GM12878 (cell line): ENCODE measurements at regions not wholly inside any gene's neighbourhood (a gene's known extent, or its start where the extent isn't known, plus 50 kb on each side); places are given as distances from the start of the nearest gene placed in this dataset.

Experiments
- ATAC-seq: fragments of 200-7000 bp; cut with Tn5 transposase; 3 replicates; pipeline ENCODE4 v1.9.1; 2020; ENCODE audit warnings: mild to moderate bottlenecking, moderate library complexity
- BruUV-seq: library from RNA; stranded (reverse); fragments of 400-500 nt; replicated peaks from 2 replicates; lab custom pipeline; 2021; lab: Mats Ljungman, UMichigan
- CTCF ChIA-PET: fragments of 300-600 bp; sonication (Branson Sonifier 250); formaldehyde crosslinking; extraction: SDS; loops from one replicate; lab custom pipeline; 2021; ENCODE audit warnings: inconsistent platforms; lab: Yijun Ruan, JAX
- POLR2A ChIA-PET: fragments of 350-600 bp; formaldehyde crosslinking; extraction: SDS; loops from one replicate; lab custom pipeline; 2021; ENCODE audit warnings: inconsistent platforms; lab: Charles Lee
- RAD21 ChIA-PET: fragments of 300-600 bp; sonication (Branson Sonifier 250); formaldehyde crosslinking; loops from one replicate; lab custom pipeline; 2023; ENCODE audit warnings: antibody characterized with exemption; ENCODE audit not compliant: unreplicated experiment; lab: Charles Lee
- SMC1A ChIA-PET: fragments of 300-600 bp; sonication (Branson Sonifier 250); formaldehyde crosslinking; loops from one replicate; lab custom pipeline; 2023; ENCODE audit not compliant: unreplicated experiment, uncharacterized antibody; lab: Charles Lee
- DNase-seq: peaks from one replicate; pipeline ENCODE4 v3.0.0-alpha.2; 2011; ENCODE audit warnings: low read depth, low spot score
- FAIRE-seq: peaks from 3 replicates; lab custom pipeline; 2011; peaks lifted over from hg19 to GRCh38; lab: Jason Lieb, UNC
- H2AFZ ChIP-seq: 2 replicates; pipeline ENCODE4 v1.6.0; 2011; ENCODE audit warnings: low read depth, low read length, control low read depth; ENCODE audit not compliant: control insufficient read depth
- H3K27ac ChIP-seq: 2 replicates; pipeline ENCODE4 v1.5.1; 2011; ENCODE audit warnings: control low read depth; ENCODE audit not compliant: control insufficient read depth, insufficient read depth
- H3K27me3 ChIP-seq, 2 experiments: replicated peaks in 1 of 2; 2 replicates each; pipeline versions ENCODE4 v1.6.0 to v1.6.1; 2011; ENCODE audit warnings: low read length in 1 of 2; ENCODE audit not compliant: control insufficient read depth in 2 of 2, insufficient read depth in 2 of 2
- H3K36me3 ChIP-seq, 2 experiments: 2 replicates each; pipeline ENCODE4 v1.5.1; 2011; ENCODE audit warnings: low read length in 1 of 2; ENCODE audit not compliant: control insufficient read depth in 2 of 2, insufficient read depth in 2 of 2
- H3K4me1 ChIP-seq: 2 replicates; pipeline ENCODE4 v1.6.1; 2011; ENCODE audit warnings: mild to moderate bottlenecking, low read length, moderate library complexity, mixed read lengths; ENCODE audit not compliant: control insufficient read depth, insufficient read depth
- H3K4me2 ChIP-seq: 2 replicates; pipeline ENCODE4 v1.6.0; 2011; ENCODE audit warnings: control low read depth; ENCODE audit not compliant: control insufficient read depth, insufficient read depth
- H3K4me3 ChIP-seq: fragments of 200-600 bp; sonication (generic); 2 replicates; pipeline ENCODE4 v1.5.1; 2016
- H3K79me2 ChIP-seq: 2 replicates; pipeline ENCODE4 v1.6.0; 2011; ENCODE audit warnings: low read length; ENCODE audit not compliant: control insufficient read depth, insufficient read depth
- H3K9ac ChIP-seq: 2 replicates; pipeline ENCODE4 v1.8.0; 2011; ENCODE audit warnings: low read length, control low read depth, mixed read lengths; ENCODE audit not compliant: control insufficient read depth, insufficient read depth
- H3K9me3 ChIP-seq: replicated peaks from 3 replicates; pipeline ENCODE4 v1.5.1; 2011; ENCODE audit warnings: mild to moderate bottlenecking, low read length; ENCODE audit not compliant: control insufficient read depth, insufficient read depth
- H4K20me1 ChIP-seq: 2 replicates; pipeline ENCODE4 v1.6.0; 2011; ENCODE audit not compliant: control insufficient read depth, insufficient read depth
- DPF2 ChIP-seq: fragments of 450-650 bp; IDR thresholded peaks from 2 replicates; pipeline ENCODE4 v1.6.1; 2017; ENCODE audit warnings: mild to moderate bottlenecking
- FOS ChIP-seq: IDR thresholded peaks from 3 replicates; pipeline ENCODE4 v1.6.1; 2011; ENCODE audit warnings: borderline replicate concordance; ENCODE audit not compliant: insufficient read length; ENCODE audit errors: extremely low read depth
- HDAC2 ChIP-seq: fragments of 200-600 bp; sonication (generic); IDR thresholded peaks from 2 replicates; pipeline ENCODE4 v1.6.1; 2017
- KLF5 ChIP-seq: fragments of 450-650 bp; IDR thresholded peaks from 2 replicates; pipeline ENCODE4 v1.6.1; 2014; ENCODE audit warnings: mild to moderate bottlenecking; ENCODE audit not compliant: partially characterized antibody
- MTA3 ChIP-seq: IDR thresholded peaks from 2 replicates; pipeline ENCODE4 v1.6.1; 2012; ENCODE audit warnings: low read length, inconsistent platforms, borderline replicate concordance
- NRF1 ChIP-seq: conservative IDR thresholded peaks from 2 replicates; pipeline ENCODE4 v1.6.1; 2011; ENCODE audit warnings: mild to moderate bottlenecking, low read depth, low read length, improper control_type of control experiment
- PAX8 ChIP-seq: fragments of 450-650 bp; IDR thresholded peaks from 2 replicates; pipeline ENCODE4 v1.6.1; 2017; ENCODE audit warnings: mild to moderate bottlenecking, moderate library complexity
- SMAD5 ChIP-seq: IDR thresholded peaks from 2 replicates; pipeline ENCODE4 v1.6.1; 2016; ENCODE audit warnings: antibody characterized with exemption, low read depth
- SP1 ChIP-seq: IDR thresholded peaks from one replicate; pipeline ENCODE4 v1.6.1; 2011; ENCODE audit warnings: low read depth, low read length
- STAT1 ChIP-seq: fragments of 450-650 bp; conservative IDR thresholded peaks from 2 replicates; pipeline ENCODE4 v1.6.1; 2014; ENCODE audit warnings: antibody characterized with exemption, mild to moderate bottlenecking
- ZNF217 ChIP-seq: fragments of 450-650 bp; IDR thresholded peaks from 2 replicates; pipeline ENCODE4 v1.6.1; 2017; ENCODE audit warnings: antibody characterized with exemption, mild to moderate bottlenecking
- ZZZ3 ChIP-seq: IDR thresholded peaks from 2 replicates; pipeline ENCODE4 v1.6.1; 2011; ENCODE audit warnings: low read depth; ENCODE audit not compliant: control insufficient read depth, insufficient read length
- WGBS: methylation state at CpG from one replicate; pipeline ENCODE4 v1.1.6; 2016; ENCODE audit warnings: low lambda C conversion rate; ENCODE audit not compliant: insufficient replicate concordance, insufficient coverage; ENCODE audit errors: missing lambda C conversion rate; 5-methylcytosine and 5-hydroxymethylcytosine counted together
- in situ Hi-C: fragments of 300-500 bp; cut with MboI; formaldehyde crosslinking; loops from 9 replicates; pipeline ENCODE4 v1.14.3; 2018; ENCODE audit warnings: mixed read lengths
- intact Hi-C: fragments of 100-400 bp; cut with micrococcal nuclease; formaldehyde crosslinking; loops from one replicate; pipeline ENCODE4 v1.14.2; 2022; ENCODE audit not compliant: unreplicated experiment
- TF ChIP-seq, protein P1 (sequence below): fragments of 450-650 bp; conservative IDR thresholded peaks from 2 replicates; pipeline ENCODE4 v1.6.1; 2017; ENCODE audit warnings: mild to moderate bottlenecking, moderate library complexity

DNA sequence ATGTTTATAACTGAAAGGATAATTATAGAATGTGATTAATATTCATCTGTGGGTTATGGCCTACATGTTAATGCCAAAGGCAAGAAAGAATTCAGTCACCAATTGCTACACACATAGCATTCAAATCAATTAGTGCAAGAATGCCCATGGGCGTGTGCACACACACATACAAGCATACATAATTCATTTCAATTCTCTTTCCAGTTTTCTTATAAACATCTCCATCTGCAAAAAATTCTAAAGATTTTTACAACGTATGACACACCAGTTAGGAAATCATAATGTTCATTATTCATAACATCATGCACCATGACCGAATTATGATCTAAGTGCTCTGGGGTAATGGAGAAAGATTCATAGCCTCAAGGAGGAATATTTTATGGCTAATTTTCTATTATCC lies 111.0 kb upstream of the ADTRP start:
- 93% methylated on average over 3 of the region's 3 CpGs for WGBS
- no peak overlapping the region for H3K9ac ChIP-seq
- in situ Hi-C loops, result no loop called here

More for the DNA sequence above, 111.0 kb upstream of the ADTRP start:
- intact Hi-C loops, result no loop called here
- TF ChIP-seq SMAD5, result no peak
- no peak for TF ChIP-seq ZZZ3
- TF ChIP-seq STAT1, result no peak
- no peak for TF ChIP-seq ZNF217
- TF ChIP-seq HDAC2, result no peak
- TF ChIP-seq, protein P1, sequence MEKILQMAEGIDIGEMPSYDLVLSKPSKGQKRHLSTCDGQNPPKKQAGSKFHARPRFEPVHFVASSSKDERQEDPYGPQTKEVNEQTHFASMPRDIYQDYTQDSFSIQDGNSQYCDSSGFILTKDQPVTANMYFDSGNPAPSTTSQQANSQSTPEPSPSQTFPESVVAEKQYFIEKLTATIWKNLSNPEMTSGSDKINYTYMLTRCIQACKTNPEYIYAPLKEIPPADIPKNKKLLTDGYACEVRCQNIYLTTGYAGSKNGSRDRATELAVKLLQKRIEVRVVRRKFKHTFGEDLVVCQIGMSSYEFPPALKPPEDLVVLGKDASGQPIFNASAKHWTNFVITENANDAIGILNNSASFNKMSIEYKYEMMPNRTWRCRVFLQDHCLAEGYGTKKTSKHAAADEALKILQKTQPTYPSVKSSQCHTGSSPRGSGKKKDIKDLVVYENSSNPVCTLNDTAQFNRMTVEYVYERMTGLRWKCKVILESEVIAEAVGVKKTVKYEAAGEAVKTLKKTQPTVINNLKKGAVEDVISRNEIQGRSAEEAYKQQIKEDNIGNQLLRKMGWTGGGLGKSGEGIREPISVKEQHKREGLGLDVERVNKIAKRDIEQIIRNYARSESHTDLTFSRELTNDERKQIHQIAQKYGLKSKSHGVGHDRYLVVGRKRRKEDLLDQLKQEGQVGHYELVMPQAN, result no peak
- TF ChIP-seq KLF5, result no peak
- no peak for TF ChIP-seq PAX8
- TF ChIP-seq SP1, result no peak
- TF ChIP-seq FOS, result no peak
- TF ChIP-seq MTA3, result no peak
- no peak for TF ChIP-seq DPF2
- no peak for TF ChIP-seq NRF1
- TF ChIP-seq, all 136 proteins: peak for 0
- no peaks in the 10 kb centered on the region for H3K27me3 ChIP-seq
- H3K36me3 ChIP-seq, result no peaks in the 10 kb centered on the region
- FAIRE-seq (no peak), ATAC-seq (no peak), DNase-seq (no peak)
- ChIA-PET CTCF (interaction anchor here (0.7 to 1.4 kb wide), 2 partner anchors 10 to 57 kb away, joined by 3 to 4 read pairs; no protein-coding TSS in a partner anchor), POLR2A (interaction anchor here (0.6 kb wide), 1 partner anchor 76 kb away, joined by 4 read pairs; no protein-coding TSS in a partner anchor), SMC1A (interaction anchor here (1.0 to 1.5 kb wide), 4 partner anchors 13 to 124 kb away, joined by 3 to 5 read pairs (median 4); no protein-coding TSS in a partner anchor), RAD21 (no interaction called here)
- H3K27ac ChIP-seq, result no peak overlapping the region
- H3K4me1 ChIP-seq, result no peaks in the 10 kb centered on the region
- no peak overlapping the region for H3K4me3 ChIP-seq
- no TSS peak for BruUV-seq
- H4K20me1 ChIP-seq, result no peaks in the 10 kb centered on the region
- no peaks in the 10 kb centered on the region; the same call in 1 of the 3 replicates for H3K9me3 ChIP-seq
- no peaks in the 10 kb centered on the region for H3K79me2 ChIP-seq
- no peak overlapping the region for H3K4me2 ChIP-seq
- H2AFZ ChIP-seq, result no peak overlapping the region
